PC-3 (cell line): ENCODE measurements at regions not wholly inside any gene's neighbourhood (a gene's known extent, or its start where the extent isn't known, plus 50 kb on each side); places are given as distances from the start of the nearest gene placed in this dataset.

ENCODE experiments used
- ATAC-seq: fragments of 200-7000 bp; cut with Tn5 transposase; 2 replicates; pipeline ENCODE4 v1.9.1; 2020; ENCODE audit warnings: mild to moderate bottlenecking, moderate library complexity
- BruUV-seq: library from RNA; stranded (reverse); fragments of 400-500 nt; replicated peaks from 2 replicates; lab custom pipeline; 2021; lab: Mats Ljungman, UMichigan
- CTCF ChIA-PET: fragments of 300-600 bp; sonication (Branson Sonifier 250); formaldehyde crosslinking; loops from one replicate; lab custom pipeline; 2022; ENCODE audit warnings: antibody characterized with exemption; lab: Charles Lee
- POLR2A ChIA-PET: fragments of 300-600 bp; sonication (Branson Sonifier 250); formaldehyde crosslinking; loops from one replicate; lab custom pipeline; 2022; ENCODE audit warnings: antibody characterized with exemption; ENCODE audit not compliant: unreplicated experiment; lab: Charles Lee
- DNase-seq: peaks from one replicate; pipeline ENCODE4 v3.0.0-alpha.2; 2015
- H2AFZ ChIP-seq: fragments of 300-600 bp; sonication (generic); 2 replicates; pipeline ENCODE4 v1.6.0; 2016; ENCODE audit warnings: antibody characterized with exemption, low read length
- H3F3A ChIP-seq: fragments of 300-600 bp; sonication (generic); one replicate; pipeline ENCODE4 v1.6.0; 2017; ENCODE audit warnings: antibody characterized with exemption, low read length, control low read depth, mild to moderate bottlenecking; ENCODE audit not compliant: unreplicated experiment
- H3K27ac ChIP-seq: fragments of 300-600 bp; sonication (generic); 2 replicates; pipeline ENCODE4 v1.5.1; 2016; ENCODE audit warnings: mild to moderate bottlenecking, low read length
- H3K27me3 ChIP-seq: fragments of 300-600 bp; sonication (generic); 2 replicates; pipeline ENCODE4 v1.6.1; 2016; ENCODE audit warnings: low read length, mixed read lengths
- H3K36me3 ChIP-seq: fragments of 300-600 bp; sonication (generic); 2 replicates; pipeline ENCODE4 v1.6.1; 2016; ENCODE audit warnings: low read depth, mixed run types, low read length, mixed read lengths
- H3K4me1 ChIP-seq: fragments of 300-600 bp; sonication (generic); 2 replicates; pipeline ENCODE4 v1.5.1; 2016; ENCODE audit warnings: low read length; ENCODE audit not compliant: insufficient read depth
- H3K4me2 ChIP-seq: fragments of 300-600 bp; sonication (generic); 2 replicates; pipeline ENCODE4 v1.6.0; 2016; ENCODE audit warnings: low read length
- H3K4me3 ChIP-seq: fragments of 300-600 bp; sonication (generic); 2 replicates; pipeline ENCODE4 v1.5.1; 2016; ENCODE audit warnings: mild to moderate bottlenecking, low read length, mixed read lengths
- H3K79me2 ChIP-seq: fragments of 300-600 bp; sonication (generic); 2 replicates; pipeline ENCODE4 v1.6.1; 2017; ENCODE audit warnings: low read length, mixed read lengths
- H3K9ac ChIP-seq: fragments of 300-600 bp; sonication (generic); 2 replicates; pipeline ENCODE4 v1.6.0; 2016; ENCODE audit warnings: mild to moderate bottlenecking, low read length
- H3K9me2 ChIP-seq: fragments of 300-600 bp; sonication (generic); replicated peaks from 2 replicates; pipeline ENCODE4 v1.6.1; 2016; ENCODE audit warnings: mixed run types, low read length, mixed read lengths
- H3K9me3 ChIP-seq: fragments of 300-600 bp; sonication (generic); 2 replicates; pipeline ENCODE4 v1.6.1; 2016; ENCODE audit warnings: low read length, mixed read lengths
- H4K20me1 ChIP-seq: fragments of 300-600 bp; sonication (generic); 2 replicates; pipeline ENCODE4 v1.6.1; 2016; ENCODE audit warnings: low read length, mixed read lengths
- EZH2 ChIP-seq: fragments of 300-600 bp; sonication (generic); IDR thresholded peaks from one replicate; pipeline ENCODE4 v1.6.1; 2017; ENCODE audit warnings: antibody characterized with exemption, mild to moderate bottlenecking, low read length; ENCODE audit not compliant: unreplicated experiment
- EZH2phosphoT487 ChIP-seq: fragments of 300-600 bp; sonication (generic); IDR thresholded peaks from 2 replicates; pipeline ENCODE4 v1.6.1; 2018; ENCODE audit warnings: mild to moderate bottlenecking, antibody characterized with exemption, low read length, borderline replicate concordance
- intact Hi-C: fragments of 100-400 bp; cut with micrococcal nuclease; formaldehyde crosslinking; loops from 2 replicates; pipeline ENCODE4 v1.9.0; 2023
- TF ChIP-seq, protein P1 (sequence below): fragments of 300-600 bp; sonication (generic); conservative IDR thresholded peaks from 2 replicates; pipeline ENCODE4 v1.5.1; 2017; ENCODE audit warnings: antibody characterized with exemption, low read depth, mild to moderate bottlenecking, low read length

DNA sequence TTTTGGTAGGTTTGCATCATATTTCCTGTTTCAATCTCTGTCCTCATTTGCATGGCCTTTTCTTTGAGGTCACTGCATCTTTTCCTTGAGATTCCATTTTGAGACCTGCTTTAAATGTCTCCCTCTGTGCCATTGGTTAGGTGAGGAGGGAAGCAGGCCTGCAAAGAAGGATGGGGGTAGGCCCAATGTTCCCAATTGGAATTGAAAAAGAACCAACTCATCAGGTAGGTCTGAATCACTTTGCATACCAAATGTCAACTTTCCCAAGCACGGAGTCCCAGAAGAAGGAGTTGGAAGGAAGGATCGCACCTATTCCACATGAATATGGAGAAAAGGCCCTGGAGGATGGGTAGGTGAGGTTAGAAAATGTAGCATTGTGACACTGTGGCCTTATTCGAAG, 318.5 kb downstream of the BLID start:
- ATAC-seq = no peak
- intact Hi-C loops = no loop called here
- no peak for DNase-seq
- H3K9me2 ChIP-seq = peaks cover 2% of the 10 kb centered on the region; the same call in 1 of the 2 replicates
- no peaks in the 10 kb centered on the region for H3K27me3 ChIP-seq
- POLR2A ChIA-PET = no interaction called here
- no peak overlapping the region for H3K4me3 ChIP-seq
- CTCF ChIA-PET = no interaction called here
- no TSS peak for BruUV-seq
- H3K4me2 ChIP-seq = no peak overlapping the region
- no peak overlapping the region for H3K27ac ChIP-seq
- TF ChIP-seq EZH2 = no peak
- H3K4me1 ChIP-seq = no peaks in the 10 kb centered on the region
- no peak overlapping the region for H2AFZ ChIP-seq
- no peaks in the 10 kb centered on the region for H3F3A ChIP-seq
- H3K79me2 ChIP-seq = no peaks in the 10 kb centered on the region
- H3K36me3 ChIP-seq = no peaks in the 10 kb centered on the region
- H3K9ac ChIP-seq = no peak overlapping the region
- no peaks in the 10 kb centered on the region for H4K20me1 ChIP-seq
- peaks cover 4% of the 10 kb centered on the region; the same call in 1 of the 2 replicates for H3K9me3 ChIP-seq

DNA sequence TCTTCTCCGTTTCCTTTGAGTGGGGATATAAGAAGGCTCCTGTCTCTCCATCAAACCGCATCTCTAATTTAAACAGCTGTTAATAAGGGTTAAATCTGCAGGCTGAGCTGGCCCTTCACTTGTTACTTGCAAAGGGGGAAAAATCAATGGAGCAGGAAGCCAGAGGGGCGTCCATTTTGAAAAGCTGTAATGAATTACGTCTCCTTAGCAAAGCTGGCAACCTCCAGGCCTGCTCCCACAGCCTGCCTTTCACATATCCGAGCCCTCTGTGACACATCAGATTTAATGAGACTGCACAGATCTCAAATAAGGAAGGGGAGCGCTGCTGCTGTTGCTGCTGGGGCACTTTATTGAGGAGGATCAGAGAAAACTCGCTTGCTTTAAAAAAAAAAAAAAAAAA, 320.8 kb downstream of the BLID start:
- no peaks in the 10 kb centered on the region for H4K20me1 ChIP-seq
- no peaks in the 10 kb centered on the region for H3F3A ChIP-seq
- ChIA-PET CTCF (no interaction called here), POLR2A (no interaction called here)
- no peaks in the 10 kb centered on the region for H3K36me3 ChIP-seq
- H3K9ac ChIP-seq = no peak overlapping the region
- H3K79me2 ChIP-seq = no peaks in the 10 kb centered on the region
- H2AFZ ChIP-seq = no peak overlapping the region
- intact Hi-C loops = no loop called here
- H3K9me2 ChIP-seq = peaks cover 3% of the 10 kb centered on the region; the same call in 1 of the 2 replicates
- peaks cover 4% of the 10 kb centered on the region; the same call in 1 of the 2 replicates for H3K9me3 ChIP-seq
- TF ChIP-seq, protein P1, sequence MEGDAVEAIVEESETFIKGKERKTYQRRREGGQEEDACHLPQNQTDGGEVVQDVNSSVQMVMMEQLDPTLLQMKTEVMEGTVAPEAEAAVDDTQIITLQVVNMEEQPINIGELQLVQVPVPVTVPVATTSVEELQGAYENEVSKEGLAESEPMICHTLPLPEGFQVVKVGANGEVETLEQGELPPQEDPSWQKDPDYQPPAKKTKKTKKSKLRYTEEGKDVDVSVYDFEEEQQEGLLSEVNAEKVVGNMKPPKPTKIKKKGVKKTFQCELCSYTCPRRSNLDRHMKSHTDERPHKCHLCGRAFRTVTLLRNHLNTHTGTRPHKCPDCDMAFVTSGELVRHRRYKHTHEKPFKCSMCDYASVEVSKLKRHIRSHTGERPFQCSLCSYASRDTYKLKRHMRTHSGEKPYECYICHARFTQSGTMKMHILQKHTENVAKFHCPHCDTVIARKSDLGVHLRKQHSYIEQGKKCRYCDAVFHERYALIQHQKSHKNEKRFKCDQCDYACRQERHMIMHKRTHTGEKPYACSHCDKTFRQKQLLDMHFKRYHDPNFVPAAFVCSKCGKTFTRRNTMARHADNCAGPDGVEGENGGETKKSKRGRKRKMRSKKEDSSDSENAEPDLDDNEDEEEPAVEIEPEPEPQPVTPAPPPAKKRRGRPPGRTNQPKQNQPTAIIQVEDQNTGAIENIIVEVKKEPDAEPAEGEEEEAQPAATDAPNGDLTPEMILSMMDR = no peak
- TF ChIP-seq EZH2 (no peak), EZH2phosphoT487 (no peak)
- no peak overlapping the region for H3K4me2 ChIP-seq
- H3K27ac ChIP-seq = no peak overlapping the region
- no peak overlapping the region for H3K4me3 ChIP-seq
- H3K4me1 ChIP-seq = no peaks in the 10 kb centered on the region
- H3K27me3 ChIP-seq = no peaks in the 10 kb centered on the region
- DNase-seq (no peak), ATAC-seq (no peak)
- no TSS peak for BruUV-seq

DNA sequence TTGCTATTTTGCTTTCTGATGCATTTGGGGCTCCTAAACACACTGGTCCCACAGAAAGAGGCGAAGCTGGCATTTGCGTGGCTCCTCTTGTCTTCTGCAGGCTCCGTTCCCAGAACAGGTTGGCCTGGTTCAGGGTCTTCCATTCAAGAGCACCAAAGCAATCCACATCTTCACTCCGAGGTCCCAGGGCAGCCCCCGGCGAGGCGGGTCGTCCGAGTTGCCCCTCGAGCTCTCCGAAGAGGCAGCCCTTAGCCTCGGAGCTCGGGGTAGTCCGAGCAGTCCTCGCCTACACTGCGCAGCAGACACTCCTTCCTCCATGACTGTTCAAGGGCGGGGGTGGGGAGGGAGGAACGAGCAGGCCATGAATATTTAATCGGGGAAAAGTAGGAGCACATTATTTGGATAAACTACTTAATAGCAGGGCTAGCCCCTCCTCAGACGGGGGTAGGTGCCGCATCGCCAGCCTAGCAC, 321.3 kb downstream of the BLID start:
- no peaks in the 10 kb centered on the region for H3K79me2 ChIP-seq
- TF ChIP-seq, protein P1 = no peak
- no peak for TF ChIP-seq EZH2
- TF ChIP-seq EZH2phosphoT487 = no peak
- H3K36me3 ChIP-seq = no peaks in the 10 kb centered on the region
- BruUV-seq = no TSS peak
- POLR2A ChIA-PET = no interaction called here
- peaks cover 3% of the 10 kb centered on the region; the same call in 1 of the 2 replicates for H3K9me2 ChIP-seq
- intact Hi-C loops = no loop called here
- CTCF ChIA-PET = no interaction called here
- H3K27ac ChIP-seq = no peak overlapping the region
- no peaks in the 10 kb centered on the region for H3K27me3 ChIP-seq
- no peak overlapping the region for H3K4me2 ChIP-seq
- no peak overlapping the region for H3K9ac ChIP-seq
- H4K20me1 ChIP-seq = no peaks in the 10 kb centered on the region
- no peak overlapping the region for H3K4me3 ChIP-seq
- no peak for DNase-seq
- no peaks in the 10 kb centered on the region for H3K4me1 ChIP-seq
- ATAC-seq = no peak
- H2AFZ ChIP-seq = no peak overlapping the region
- no peaks in the 10 kb centered on the region for H3F3A ChIP-seq
- H3K9me3 ChIP-seq = peaks cover 4% of the 10 kb centered on the region; the same call in 1 of the 2 replicates
